HG03025 (cell line): ENCODE measurements at regions not wholly inside any gene's neighbourhood (a gene's known extent, or its start where the extent isn't known, plus 50 kb on each side); places are given as distances from the start of the nearest gene placed in this dataset.

Experiments used
- ATAC-seq: cut with Tn5 transposase; IDR thresholded peaks from one replicate; pipeline ENCODE4 v1.9.1; 2021; ENCODE audit warnings: mild to moderate bottlenecking, moderate library complexity; ENCODE audit not compliant: unreplicated experiment, low FRiP score

DNA sequence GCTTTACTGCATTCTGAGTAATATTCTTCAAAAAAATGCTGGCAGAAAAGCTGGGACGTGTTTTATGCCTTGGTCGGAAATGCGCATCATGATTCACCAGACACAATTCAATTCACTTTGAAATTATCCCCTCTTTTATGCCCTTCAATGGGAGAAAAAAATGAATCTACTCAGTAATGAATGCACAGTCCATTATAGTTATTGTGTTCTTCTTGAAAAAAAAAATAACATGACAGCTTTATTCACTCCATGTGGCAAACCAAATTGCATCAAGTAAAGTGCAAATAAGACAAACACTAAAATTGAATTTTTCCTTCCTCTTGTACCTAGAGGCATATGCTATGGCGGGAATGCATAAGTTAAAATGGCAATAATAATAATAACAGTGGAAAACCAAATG is 159.4 kb upstream of the IFNG-AS1 start:
- no peak for ATAC-seq

DNA sequence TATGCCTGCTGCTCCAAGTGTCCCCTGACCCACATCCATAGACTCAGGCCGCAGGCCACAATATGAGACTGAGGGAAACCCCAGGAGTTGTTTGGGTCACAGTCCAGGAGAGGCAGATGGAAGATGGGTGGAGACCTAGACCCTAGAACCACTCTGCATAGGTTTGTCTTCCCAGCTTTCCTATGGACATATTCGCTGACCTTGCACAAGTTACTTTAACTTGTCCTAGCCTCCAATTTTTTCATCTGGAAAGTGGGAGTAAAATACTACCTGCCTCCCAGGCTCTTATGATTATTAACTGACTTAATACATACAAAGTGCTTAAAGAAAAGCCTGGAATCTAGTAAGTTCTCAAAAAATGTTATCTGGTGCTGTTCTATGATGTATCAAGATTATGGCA is 157.1 kb upstream of the IFNG-AS1 start:
- ATAC-seq = no peak

DNA sequence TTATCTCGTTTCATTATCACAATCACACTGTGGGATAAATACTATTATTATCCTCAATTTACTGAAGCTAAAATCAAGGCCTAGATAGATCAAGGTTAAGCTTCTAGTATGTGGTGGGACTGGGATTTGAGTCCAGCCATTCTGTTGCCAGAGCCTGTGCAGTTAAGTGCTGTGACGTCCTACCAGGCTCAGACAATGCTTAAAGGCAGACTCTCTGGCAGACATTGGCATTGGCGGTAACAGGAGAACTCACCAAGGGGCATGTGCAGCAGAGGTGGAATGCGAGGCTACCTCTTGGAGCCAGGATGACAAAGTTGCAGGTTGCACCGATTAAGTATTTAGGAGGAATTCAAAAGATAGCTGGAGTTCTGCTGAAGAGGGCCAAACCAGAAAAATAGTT is 155.6 kb upstream of the IFNG-AS1 start:
- ATAC-seq = no peak

DNA sequence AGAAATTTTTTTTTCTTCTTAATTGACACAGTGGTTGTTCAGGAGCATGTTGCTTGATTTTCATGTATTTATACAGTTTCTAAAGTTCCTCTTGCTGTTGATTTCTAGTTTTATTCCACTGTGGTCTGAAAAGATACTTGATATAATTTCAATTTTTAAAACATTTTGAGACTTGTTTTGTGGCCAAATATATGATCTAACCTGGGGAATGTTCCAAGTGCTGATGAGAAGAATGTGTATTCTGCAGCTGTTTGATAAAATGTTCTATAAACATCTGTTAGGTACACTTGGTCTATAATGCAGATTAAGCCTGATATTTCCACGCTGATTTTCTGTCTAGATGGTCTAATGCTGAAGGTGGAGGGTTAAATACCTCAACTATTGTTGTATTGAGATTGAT is 151.4 kb upstream of the IFNG-AS1 start:
- ATAC-seq = no peak

DNA sequence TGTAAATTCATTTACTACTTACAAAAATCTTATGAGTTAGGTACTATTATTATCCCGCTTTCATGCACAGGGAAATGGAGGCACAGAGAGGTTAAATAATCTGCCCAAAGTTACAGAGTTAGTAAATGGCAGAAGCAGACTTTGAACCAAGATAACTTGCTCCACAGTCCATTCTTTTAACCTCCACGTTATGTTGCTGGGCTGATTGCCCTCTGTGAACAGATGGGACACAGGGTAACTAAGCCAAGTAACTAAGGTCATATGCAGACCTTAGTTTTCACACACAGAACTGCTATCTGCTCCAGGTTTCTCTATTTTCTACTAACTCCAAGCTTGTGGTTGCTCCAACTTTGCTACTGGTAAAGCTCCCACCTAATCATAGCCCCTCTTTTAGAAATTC is 147.1 kb upstream of the IFNG-AS1 start:
- no peak for ATAC-seq

DNA sequence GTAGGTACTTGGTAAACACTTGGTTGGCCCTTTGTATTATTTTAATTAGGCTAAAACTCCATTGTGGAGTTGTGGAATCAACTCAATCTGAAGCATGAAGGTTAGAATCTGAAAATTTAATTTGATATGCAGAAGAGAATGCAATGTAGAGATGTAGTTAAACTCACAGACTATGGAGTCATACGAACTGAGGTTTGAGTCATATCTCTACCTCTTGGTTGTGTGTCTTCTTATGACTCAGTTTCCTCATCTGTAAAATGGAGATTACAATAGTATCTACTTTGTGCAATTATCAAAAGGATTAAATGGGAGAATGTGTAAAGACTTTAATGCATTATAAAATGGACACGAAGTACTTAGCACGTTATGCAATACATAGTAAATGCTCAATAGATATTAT is 146.0 kb upstream of the IFNG-AS1 start:
- ATAC-seq = no peak

DNA sequence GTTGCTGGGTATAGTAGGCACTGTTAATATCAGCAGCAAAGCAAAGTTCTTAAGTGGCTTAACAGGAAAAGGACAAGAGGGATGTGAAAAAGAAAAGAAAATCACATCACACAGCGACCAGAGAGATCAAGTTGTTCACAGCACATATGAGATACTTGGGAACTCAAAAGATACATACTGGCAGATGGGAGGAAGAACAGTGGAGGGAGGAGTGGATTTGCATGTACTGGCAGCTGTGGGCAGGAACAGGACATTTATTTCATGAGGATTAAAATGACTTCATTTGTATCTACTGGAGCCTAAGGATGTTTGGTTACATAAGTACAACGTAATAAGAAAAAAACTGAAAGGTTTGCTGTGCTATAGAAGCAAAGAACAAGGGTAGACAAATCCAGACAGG is 136.5 kb upstream of the IFNG-AS1 start:
- ATAC-seq = no peak

DNA sequence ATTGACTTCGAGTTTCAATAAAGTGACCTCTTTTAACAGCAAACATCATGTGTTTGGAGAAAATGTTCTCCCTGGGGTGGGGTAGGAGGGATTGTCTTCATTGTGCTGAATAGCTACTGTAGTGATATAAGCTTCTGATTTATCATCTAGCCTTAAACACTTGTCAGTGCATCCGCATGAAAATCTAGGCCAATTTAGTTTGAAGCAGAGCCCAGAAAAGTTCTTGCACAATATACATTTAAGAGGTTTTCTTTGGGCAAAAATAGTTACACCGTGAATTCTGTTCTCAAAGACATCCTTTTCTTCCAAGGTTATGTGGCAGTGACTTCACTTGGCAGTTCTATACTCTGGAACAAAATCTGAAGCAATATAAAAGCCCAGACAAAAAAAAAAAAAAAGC is 136.0 kb upstream of the IFNG-AS1 start:
- no peak for ATAC-seq

DNA sequence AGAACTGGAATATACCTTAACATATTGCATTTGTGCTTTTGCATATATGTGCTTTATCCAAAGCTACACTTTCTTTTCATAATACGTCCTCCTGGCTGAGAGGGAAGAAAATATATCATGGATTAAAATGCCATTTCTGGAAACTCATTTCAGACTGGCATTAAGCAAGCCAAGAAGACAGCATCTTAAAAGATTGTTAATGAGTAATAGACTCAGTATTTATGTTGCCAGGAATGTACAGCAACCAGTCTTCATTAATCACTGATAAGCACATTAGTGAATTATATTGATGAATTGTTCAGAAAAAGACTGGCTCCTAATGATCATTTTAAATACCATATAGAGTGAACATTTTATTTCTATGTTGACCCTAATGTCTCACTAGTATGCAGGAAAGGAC is 134.9 kb upstream of the IFNG-AS1 start:
- no peak for ATAC-seq

DNA sequence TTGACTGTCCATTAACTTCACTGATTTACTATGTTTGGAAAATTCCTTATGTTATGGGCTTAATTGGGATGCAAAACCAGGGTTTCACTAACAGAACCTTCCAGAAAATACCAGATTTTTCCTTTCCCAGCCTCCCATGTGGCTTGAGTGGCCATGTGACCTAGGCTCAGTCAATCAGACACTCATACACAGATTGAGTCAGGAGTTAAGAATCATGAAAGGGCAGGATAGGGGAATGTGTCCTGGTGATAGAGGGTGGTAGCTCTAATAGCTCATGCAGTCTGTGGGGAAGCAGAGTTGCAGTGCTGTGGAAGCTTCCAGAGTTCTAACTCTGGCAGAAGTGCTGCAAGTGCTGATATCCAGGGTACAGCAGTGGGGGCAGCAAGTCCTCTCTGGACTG is 134.1 kb upstream of the IFNG-AS1 start:
- no peak for ATAC-seq

DNA sequence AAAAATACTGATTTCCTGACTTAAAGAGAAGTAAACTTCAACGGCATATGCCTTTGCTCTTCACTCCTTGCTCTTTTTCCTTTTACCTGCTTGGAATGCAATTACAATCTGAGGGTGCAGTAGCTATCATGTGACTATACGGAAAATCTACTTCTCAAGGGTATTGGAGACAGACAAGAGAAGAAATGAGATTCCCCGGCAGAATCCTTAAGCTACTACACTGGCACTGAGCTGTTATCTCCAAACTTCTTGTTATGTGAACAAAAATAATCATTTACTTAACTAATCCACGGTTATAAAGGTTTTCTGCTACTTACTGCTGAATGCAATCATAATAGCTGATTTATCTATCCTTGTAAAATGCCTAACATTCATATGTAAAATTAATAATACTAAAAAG is 118.0 kb upstream of the IFNG-AS1 start:
- no peak for ATAC-seq

DNA sequence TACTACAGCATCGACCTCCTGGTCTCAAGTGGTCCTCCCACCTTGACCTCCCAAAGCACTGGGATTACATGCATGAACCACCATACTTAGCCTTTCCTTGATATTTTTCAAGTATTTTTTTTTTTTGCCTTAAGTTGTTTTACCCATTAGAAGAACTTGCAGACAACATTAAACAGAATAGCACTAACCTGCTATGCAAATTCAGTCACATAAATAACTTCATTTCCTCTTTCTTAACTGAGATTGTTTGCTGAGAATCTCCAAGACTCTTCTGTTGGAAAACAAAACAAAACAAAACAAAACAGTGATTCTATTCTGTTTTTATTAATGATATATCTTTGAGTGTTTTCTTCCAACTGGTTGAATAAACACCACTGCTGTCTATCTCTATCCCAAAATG is 115.9 kb upstream of the IFNG-AS1 start:
- ATAC-seq = no peak

DNA sequence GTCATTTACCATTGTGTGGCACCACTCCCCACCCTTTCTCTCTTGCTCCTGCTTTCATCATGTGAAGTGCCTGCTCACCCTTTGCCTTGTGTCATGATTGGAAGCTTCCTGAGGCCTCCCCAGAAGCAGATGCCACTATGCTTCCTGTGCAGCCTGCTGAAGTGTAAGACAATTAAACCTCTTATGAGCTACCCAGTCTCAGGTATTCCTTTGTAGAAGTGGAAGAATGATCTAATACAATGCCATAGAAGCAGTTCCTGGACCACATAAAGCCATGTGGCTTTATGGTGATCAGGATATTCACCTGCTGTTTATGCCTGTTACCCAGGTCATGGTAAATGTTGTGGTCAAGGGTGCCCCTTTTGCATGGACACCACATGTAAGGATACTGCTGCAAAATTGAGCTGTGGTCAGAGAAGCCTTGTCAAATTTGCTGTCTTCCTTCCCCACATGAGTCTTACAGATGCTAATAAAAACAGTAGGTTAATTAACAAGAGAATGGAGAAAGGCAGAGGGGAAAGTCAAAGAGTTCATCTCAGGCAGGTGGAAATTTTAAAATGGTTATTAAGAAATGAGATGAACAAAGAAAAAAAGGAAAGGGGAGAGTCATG is 112.8 kb upstream of the IFNG-AS1 start:
- no peak for ATAC-seq

DNA sequence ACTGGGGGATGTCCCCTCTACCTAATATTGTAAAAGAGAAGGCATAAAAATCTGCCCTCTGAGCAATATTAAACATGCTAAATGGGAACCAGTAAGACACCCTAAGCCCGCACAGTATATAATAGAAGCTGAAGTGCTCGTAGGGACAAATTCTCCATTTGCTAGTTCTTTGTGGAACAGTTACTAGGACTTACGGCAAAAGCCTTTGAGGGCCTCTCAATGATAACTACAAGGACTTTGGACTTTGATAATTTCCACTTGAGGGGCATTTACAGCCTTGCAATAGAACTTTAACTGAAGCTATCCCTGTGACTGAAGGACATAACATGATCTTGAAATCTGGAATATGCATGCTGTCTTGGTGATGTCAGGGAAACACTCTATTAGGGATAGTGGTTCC is 111.5 kb upstream of the IFNG-AS1 start:
- no peak for ATAC-seq

DNA sequence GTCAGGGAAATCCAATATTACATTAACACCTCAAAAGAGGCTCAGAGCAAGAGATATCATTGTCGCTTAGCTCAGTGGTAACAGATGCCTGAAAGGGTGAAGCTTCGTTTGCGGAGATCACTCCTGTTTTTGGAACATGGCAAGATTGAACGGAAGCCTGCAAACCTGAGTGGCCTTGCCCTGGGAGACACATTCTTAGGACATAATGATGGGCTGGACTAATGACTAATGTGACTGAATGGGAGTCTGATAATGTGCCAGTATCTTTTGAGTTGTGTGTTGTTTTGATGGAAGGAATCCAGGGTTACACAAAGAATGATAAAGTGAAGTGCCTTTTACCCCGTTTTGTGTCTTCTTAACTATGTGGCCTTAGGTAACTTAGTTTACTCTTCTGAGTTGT is 109.3 kb upstream of the IFNG-AS1 start:
- ATAC-seq = no peak

DNA sequence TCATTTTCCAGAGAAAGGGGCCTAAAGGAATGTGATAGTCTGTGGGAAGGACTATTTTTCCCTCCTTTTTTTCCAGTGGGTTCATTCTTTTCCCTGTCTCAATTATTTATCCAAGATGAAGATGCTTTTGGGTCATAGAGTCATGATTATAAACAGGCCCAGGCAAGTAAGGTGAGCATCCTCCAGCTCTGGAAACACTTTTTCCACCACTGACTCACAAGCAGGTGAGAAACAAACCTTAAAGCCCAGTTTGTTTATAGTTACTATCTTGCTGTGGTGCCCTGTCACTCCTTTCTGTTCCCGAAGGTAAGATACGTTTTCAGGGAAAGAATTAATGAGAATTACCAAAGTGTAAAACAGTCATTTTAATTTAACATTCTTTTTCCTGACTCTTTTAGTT is 107.7 kb upstream of the IFNG-AS1 start:
- ATAC-seq = no peak

DNA sequence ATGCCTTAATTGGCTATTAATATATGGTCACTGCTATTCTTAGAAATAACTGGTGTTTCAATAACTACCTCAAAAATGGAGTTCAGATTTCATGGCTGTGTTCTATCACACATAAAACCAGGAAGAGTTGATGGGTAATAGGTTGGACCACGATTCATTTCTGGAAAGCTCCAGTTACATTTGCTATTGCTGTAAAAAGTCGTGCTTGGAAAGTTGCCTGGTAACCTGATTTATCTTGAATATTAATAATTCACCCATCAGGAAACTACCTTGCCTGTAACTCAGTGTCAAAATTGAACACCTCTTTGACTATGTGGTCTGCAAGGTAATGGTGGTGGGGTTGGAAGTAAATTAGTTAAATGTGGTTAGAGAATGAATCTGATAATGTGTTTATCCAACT is 104.7 kb upstream of the IFNG-AS1 start:
- no peak for ATAC-seq

DNA sequence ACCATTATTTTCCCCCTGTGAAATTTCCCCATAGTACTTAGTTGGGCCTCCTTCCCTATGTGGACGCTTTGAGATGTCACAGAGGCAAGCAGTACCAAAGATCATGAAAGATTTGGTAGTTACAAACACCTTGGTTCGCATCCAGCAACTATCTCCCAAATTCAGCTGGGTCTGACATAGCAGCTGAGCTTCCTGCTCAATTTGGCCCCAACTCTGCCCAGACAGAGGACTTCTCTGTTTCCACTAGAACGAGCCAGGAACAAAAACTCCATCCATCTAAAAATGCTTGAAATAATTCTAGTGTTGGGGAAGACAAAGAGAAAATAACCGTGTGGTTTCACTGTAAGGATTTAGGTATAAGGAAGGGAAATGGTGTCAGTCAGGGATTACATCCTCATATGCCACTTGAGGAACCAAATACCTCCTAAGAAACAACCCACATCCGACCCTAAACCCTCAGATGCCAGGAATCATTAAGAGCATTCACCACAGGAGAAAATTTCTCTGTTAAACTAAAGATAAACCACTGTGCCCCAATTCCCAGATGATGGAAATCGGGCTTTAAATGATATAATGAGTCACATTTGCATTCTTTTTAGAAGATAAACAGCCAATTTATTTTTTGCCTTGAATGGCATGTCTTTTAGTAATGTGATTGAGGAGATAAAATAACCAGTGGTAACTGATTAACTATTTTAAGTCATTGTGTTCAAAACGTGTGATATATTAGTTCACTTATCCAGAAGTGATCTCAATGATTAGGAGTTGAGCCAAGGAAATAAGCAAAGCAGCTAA is 103.7 kb upstream of the IFNG-AS1 start:
- ATAC-seq = no peak

DNA sequence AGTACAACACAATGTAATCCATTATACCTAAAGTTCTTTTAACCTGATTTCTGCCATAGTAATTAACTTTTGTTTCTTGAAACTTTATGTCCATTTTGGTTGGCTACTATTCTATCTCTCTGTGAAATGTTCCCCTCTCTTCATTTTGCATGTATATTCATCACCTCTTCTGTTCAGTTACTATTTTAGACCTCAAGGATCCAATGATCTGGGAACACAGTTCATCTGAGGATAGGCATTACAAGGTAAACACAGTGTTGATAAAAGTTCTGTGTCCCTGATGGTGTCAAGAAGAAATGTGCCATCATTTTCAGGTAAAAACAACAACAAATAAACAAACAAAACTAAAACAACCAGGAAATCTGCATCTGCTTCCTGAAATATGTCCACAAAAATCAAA is 102.2 kb upstream of the IFNG-AS1 start:
- no peak for ATAC-seq

DNA sequence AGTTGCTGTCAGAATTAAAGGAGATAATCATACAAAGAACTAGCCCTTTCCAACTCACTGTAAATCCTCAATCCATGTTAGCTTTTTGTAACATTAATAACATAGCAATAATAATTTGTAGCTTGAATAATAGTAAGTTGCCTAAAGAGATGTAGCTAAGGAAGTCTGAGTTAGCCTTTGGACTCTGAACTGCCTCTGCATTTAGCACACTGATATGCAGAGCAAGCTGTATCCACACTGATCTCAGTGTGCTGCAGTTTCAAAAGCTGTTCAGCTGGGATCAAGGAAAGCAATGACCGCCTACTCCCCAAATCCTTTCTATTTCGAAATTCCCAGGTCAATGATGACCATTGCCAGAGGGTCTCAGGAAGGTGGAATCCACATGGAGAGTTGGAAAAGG is 99.3 kb upstream of the IFNG-AS1 start:
- no peak for ATAC-seq

DNA sequence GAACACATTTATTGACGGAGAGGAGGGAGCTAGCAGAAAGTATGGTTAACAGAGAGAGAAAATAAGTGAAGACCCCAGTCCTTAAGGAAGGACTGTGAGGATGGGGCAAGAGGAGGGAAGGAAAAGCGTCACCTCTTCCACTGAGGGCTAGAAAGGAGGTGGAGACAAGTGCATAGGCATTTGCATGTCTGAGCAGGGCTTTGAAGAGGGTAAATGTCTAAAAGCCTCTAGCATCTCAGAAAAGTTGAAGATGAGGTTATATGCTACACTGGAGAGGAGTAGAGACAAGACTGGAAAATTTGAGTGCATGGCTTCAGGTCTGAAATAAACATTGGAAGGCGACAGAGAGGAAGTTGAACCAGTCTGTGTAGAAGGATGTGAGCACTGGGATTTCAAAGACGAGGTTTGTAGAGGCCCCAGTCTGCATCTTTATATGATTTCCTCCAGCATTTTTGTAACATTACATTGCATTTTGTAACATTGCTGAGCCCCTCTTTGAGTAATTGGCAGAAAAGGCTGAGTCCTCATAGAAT is 98.5 kb upstream of the IFNG-AS1 start:
- ATAC-seq = no peak

DNA sequence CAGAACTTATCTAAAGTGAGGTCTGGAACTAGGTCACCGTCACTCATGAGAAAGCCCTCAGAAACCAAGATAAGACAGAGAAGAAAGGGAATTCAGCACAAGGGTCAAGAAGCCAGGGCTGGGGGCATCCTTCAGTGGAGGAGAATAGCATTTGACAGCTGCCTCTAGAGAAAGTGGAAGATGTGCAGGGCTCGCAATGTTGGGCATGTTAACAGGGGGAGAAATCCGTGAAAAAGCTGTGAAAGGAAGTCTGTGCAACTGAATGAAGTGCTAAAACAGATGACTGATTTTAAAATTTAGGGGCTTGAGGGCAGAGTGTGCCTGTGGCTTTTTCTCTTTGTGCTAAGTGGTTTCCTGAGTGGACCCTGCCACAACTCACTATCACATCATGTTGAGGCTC is 97.7 kb upstream of the IFNG-AS1 start:
- no peak for ATAC-seq
